HG03095 (cell line): ENCODE measurements at regions not wholly inside any gene's neighbourhood (a gene's known extent, or its start where the extent isn't known, plus 50 kb on each side); places are given as distances from the start of the nearest gene placed in this dataset.
"Not testable (repeated sequence)": the region's sequence is repeated elsewhere in the genome, so short reads cannot be mapped to it uniquely, and the experiment has no call there.

Source experiments
- ATAC-seq: cut with Tn5 transposase; IDR thresholded peaks from one replicate; pipeline ENCODE4 v1.9.1; 2021; ENCODE audit warnings: moderate library complexity; ENCODE audit not compliant: unreplicated experiment

DNA sequence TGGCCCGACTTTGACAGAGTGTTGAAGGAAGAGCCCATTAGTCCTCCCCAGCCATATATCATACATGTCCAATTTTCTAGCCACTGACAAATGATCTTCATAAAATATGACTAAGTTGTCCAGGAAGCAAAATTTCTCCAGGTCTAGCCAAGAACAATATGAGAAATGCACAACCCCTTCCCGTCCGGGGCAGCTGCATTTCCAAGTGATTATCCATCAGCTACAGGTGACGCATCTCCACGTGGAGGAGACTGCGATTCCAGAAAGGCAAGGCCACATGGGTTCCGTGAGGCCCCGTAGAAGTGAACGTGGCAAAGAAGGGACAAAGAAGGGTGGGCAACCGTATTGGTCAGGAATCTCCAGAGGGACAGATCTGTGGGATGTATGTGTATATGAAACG lies 118.6 kb downstream of the ATP6V0E2 start:
- not testable (repeated sequence) for ATAC-seq

DNA sequence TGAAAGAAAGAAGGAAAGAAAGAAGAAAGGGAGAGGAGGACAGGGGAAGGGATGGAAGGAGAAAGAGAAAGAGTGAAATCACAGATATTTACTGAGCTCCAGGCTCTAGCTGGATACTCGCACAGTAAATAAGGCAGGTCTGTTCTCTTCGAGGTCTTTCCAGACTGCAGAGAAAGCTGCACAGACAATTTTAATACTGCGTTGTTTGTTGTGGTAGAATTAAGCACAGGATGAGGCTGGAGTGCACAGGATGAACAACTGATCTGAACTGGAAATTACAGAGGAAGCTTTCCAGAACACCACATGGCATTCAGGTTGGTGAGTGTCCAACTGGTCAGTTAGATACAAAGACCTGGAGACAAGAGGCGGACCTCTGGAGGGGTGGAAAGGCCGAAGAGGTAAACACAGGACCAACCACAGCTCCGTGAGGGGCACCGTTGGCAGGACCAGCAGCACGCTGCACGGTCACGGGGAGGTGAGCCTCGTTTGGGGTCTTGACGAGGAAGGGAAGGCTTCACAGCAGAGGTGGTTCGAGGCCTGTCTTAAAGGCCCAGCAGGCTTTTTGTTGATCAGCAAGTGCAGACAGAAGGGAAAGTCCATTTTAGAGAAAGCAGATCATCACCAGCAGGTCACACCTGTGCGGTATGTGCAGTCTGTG lies 121.7 kb downstream of the ATP6V0E2 start:
- not testable (repeated sequence) for ATAC-seq

- ATAC-seq, result not testable (repeated sequence)
Observed at GRCh38 chr7:150000780-150001599, 127.2 kb downstream of the ATP6V0E2 start.

DNA sequence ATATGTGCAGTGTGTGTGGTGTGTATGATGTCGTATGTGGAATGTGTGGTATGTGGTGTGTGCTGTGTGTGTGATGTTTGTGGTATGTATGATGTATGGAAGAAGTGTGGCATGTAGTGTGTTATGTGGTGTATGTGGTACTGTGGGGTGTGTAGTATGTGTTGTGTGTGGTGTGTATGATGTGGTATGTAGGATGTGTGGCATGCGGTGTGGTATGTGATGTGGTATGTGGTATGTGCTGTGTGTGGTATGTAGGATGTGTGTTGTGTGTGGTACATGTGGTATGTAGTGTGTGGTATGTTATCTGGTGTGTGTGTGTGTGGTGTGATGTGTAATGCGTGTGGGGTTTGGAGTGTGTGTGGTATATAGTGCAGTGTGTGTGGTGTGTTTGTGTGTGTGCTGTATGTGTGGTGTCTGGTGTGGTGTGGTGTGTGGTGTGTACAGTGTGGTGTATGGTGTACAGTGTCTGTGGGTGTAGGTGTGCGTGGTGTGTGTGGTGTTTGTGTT lies 129.6 kb downstream of the ATP6V0E2 start:
- no peak for ATAC-seq

DNA sequence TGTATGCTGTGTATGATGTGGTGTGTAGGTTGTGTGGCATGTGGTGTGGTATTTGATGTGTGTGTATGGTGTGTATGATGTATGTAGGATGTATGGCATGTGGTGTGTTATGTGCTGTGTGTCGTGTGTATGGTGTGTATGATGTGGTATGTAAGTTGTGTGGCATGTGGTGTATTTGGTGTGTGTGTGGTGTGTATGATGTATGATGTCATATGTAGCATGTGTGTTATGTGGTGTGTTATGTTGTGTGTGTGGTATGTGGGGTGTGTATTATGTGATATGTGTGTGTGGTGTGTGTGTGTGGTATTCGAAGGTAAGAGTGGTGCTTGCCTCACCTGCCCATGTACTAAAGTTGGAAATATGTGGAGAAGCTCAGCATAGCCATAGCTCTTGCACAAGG lies 130.2 kb downstream of the ATP6V0E2 start:
- not testable (repeated sequence) for ATAC-seq

DNA sequence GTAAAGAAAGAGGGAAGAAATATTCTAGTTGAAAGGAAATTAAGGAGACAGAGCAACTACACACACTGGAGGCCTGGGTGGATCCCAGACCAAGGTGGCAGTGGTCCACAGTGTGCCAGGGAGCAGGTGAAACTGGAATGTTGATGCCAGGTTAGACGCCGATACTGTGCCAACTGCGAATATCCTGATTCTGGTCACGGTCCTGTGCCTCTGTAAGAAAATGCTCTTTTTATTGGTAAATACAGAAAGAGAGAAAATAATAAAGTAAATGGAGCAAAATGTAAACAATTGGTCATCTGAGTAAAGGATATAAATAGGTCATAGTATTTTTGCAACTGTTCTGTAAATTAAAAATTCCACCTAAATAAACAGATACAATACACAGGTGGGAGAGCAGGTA lies 131.1 kb downstream of the ATP6V0E2 start:
- ATAC-seq, result not testable (repeated sequence)

DNA sequence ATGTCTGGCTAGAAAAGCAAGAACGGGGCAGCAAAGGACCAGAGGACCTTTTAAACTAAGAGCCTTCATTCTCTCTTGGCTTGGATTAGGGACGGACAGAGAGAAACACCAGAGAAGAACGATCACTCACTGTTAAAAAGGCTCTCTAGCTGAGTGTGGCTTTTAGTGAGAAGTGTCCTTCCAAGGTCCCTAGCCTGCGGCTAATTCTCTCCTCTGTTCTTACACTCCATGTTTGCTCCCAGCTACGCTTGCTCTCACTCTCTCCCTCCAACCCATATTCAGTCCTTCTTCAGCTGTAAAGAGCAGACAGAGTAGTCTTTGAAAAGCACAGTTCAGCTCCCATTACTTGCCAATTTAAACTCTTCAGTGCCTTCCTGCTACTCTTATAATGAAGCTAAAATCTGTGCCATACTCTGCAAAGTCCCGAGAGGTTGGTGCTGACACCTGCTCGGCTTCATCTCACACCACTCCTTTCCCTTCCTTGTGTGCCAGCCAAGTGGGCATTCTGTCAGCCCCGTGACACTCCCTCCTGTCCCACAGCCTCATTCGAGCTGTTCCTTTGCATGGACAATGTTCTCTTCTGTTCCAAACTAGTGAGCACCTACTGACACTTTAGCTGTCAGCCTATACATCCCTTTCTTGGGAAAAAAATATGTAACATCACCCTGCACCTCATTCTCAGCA lies 136.0 kb downstream of the ATP6V0E2 start:
- ATAC-seq, result not testable (repeated sequence)

- not testable (repeated sequence) for ATAC-seq
Observed at GRCh38 chr7:150016651-150017189, 143.0 kb downstream of the ATP6V0E2 start.

DNA sequence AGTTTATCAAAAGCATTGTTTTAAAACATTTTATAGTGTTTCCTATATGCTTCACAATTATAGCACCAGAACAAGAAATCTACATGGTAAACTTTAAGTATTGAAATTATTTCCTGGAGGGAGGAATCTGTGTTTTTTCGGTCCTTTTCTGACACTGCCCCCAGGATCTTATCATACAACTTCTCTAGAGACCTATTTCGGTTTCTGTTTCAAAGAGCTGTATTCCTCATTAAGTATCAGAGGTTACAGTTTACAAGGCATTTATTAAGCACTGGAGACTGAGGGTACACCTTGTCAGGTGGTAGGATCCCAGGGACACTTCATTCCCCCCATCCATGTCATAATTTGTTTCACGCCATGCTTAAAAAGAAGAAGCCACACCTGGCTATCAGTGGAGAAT lies 146.4 kb downstream of the ATP6V0E2 start:
- not testable (repeated sequence) for ATAC-seq

- not testable (repeated sequence) for ATAC-seq
Observed at GRCh38 chr7:150024550-150025490, 151.1 kb downstream of the ATP6V0E2 start.

DNA sequence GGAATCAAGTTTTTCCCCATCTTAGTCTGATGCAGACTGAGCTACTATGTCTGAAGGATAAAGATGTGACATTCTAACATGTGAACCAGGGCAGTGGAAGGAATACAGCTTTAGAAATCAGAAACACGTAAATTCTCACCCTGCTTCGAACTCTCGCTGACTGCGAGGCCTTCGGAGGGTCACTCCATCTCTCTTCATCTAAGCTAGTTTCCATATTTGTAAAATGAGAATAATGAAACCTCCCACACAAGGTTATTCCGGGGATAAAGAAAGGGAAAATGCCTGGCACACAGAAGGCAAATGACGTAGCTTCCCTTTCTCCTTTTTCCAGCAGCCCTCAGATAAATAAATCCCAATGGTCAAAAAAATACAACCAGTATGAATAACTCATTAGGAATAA lies 152.0 kb downstream of the ATP6V0E2 start:
- ATAC-seq, result not testable (repeated sequence)

DNA sequence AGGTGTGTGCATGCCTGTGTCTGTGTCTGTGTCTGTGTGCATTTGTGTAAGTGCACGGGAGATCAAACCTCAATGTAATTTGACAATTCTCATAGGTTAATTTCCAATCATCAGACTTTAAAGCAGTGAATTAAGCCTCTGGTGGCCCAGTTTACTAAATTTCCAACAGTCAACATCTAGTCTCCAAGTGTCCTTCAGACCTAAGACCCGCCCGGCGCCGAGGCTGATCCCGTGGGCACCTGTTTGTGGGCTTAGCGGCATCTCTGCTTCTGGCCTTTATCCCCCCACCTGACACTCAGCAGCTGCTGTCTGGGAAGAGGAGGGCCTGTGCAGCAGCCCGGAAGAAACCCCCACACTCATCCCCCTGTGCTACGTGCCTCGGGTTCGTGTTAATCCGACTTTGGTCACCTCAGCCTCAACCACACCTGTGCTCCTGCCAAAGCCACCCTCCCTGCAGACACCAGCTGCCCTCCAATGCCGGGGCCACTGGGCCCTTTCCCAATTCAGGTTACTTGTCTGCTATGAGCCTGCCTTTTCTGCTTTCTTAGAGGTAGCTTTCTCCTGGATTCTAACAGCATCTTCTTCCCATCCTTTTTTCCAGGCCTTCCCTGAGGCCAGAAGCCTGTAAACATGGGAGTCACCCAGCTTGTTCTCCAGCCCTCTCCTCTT lies 154.7 kb downstream of the ATP6V0E2 start:
- ATAC-seq, result not testable (repeated sequence)

DNA sequence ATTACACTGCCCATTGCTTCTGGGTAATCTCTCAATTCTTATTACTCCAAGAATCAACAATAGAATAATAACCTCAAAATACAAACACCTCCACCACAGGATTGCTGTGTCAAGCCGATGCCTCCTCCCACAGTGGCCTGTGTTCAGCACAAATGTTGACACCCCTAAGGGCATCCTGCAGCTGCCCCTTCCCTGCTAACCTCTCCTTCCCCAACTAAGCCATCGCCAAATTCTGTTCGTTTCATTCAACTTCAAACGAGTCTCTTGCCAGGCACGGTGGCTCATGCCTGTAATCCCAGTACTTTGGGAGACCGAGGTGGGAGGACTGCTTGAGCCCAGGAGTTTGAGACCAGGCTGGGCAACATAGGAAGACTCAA lies 155.2 kb downstream of the ATP6V0E2 start:
- not testable (repeated sequence) for ATAC-seq

GRCh38 chr7:150031733-150032132 lies 158.0 kb downstream of the ATP6V0E2 start:
- ATAC-seq, result not testable (repeated sequence)

DNA sequence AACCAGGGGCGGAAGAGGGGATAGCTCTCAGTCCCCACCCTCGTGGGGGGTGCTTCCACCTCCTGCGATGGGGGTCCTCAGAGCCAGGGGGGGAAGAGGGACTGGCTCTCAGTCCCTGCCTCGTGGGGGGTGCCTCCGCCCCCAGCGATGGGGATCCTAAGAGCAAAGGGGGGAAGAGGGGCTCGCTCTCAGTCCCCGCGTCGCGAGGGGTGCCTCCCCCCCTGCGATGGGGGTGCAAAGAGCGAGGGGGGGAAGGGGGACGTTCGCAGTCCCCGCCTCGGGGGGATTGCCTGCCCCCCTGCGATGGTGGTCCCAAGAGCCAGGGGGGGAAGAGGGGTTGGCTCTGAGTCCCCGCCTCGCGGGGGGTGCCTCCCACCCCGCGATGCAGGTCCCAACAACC lies 159.9 kb downstream of the ATP6V0E2 start:
- not testable (repeated sequence) for ATAC-seq

DNA sequence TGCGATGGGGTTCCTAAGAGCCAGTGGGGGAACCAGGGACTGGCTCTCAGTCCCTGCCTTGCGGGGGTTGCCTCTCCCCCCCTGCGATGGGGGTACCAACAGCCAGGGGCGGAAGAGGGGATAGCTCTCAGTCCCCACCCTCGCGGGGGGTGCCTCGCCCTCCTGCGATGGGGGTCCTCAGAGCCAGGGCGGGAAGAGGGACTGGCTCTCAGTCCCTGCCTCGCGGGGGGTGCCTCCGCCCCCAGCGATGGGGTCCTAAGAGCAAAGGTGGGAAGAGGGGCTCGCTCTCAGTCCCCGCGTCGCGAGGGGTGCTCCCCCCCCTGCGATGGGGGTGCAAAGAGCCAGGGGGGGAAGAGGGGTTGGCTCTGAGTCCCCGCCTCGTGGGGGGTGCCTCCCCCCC lies 162.0 kb downstream of the ATP6V0E2 start:
- ATAC-seq, result not testable (repeated sequence)

DNA sequence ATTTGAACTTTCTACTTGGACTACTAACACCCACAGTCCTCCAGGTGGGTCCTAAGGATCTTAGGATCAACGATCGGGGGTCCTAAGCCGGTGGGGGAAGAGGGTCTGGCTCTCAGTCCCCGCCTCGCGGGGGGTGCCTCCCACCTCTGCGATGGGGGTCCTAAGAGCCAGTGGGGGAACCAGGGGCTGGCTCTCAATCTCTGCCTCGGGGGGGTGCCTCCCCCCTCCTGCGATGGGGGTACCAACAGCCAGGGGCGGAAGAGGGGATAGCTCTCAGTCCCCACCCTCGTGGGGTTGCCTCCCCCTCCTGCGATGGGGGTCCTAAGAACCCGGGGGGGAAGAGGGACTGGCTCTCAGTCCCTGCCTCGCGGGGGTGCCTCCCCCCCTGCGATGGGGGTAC lies 165.3 kb downstream of the ATP6V0E2 start:
- ATAC-seq, result not testable (repeated sequence)

GRCh38 chr7:150042281-150042680 lies 168.5 kb downstream of the ATP6V0E2 start:
- not testable (repeated sequence) for ATAC-seq

GRCh38 chr7:150044771-150045170 lies 171.0 kb downstream of the ATP6V0E2 start:
- ATAC-seq, result not testable (repeated sequence)
